ENCODE measurements at regions not wholly inside any gene's neighbourhood (a gene's known extent, or its start where the extent isn't known, plus 50 kb on each side); places are given as distances from the start of the nearest gene placed in this dataset.
A peak's percentile ranks its signal among the peaks of the same experiment; 100 is the strongest.

- no peak for DNase-seq
Observed at GRCh38 chrX:38887222-38887621, 86.0 kb downstream of the MID1IP1 start.

- no peak for DNase-seq
Observed at GRCh38 chrX:38890326-38890725, 89.1 kb downstream of the MID1IP1 start.

- DNase-seq, result no peak
Observed at GRCh38 chrX:38890963-38891362, 89.7 kb downstream of the MID1IP1 start.

- no peak for DNase-seq
Observed at GRCh38 chrX:38891641-38892413, 90.6 kb downstream of the MID1IP1 start.

- DNase-seq, result no peak
Observed at GRCh38 chrX:38893441-38893840, 92.2 kb downstream of the MID1IP1 start.

GRCh38 chrX:38895775-38896174 lies 94.5 kb downstream of the MID1IP1 start:
- DNase-seq, result no peak

GRCh38 chrX:38896724-38897298 lies 95.6 kb downstream of the MID1IP1 start:
- DNase-seq, result no peak

- no peak for DNase-seq
Observed at GRCh38 chrX:38898261-38898660, 97.0 kb downstream of the MID1IP1 start.

- no peak for DNase-seq
Observed at GRCh38 chrX:38899650-38900049, 98.4 kb downstream of the MID1IP1 start.

GRCh38 chrX:38900719-38901118 lies 99.5 kb downstream of the MID1IP1 start:
- no peak for DNase-seq

GRCh38 chrX:38902972-38903492 lies 101.8 kb downstream of the MID1IP1 start:
- DNase-seq, result no peak

- no peak for DNase-seq
Observed at GRCh38 chrX:38916801-38917200, 115.5 kb downstream of the MID1IP1 start.

- DNase-seq, result no peak
Observed at GRCh38 chrX:38917954-38918353, 116.7 kb downstream of the MID1IP1 start.

GRCh38 chrX:38919202-38919601 lies 117.9 kb downstream of the MID1IP1 start:
- no peak for DNase-seq

GRCh38 chrX:38919853-38920528 lies 118.7 kb downstream of the MID1IP1 start:
- no peak for DNase-seq

- DNase-seq, result no peak
Observed at GRCh38 chrX:38923451-38923969, 122.3 kb downstream of the MID1IP1 start.

- no peak for DNase-seq
Observed at GRCh38 chrX:38927592-38927991, 126.3 kb downstream of the MID1IP1 start.

GRCh38 chrX:38929966-38930421 lies 128.7 kb downstream of the MID1IP1 start:
- DNase-seq, result peak in 2 of 51 donors; percentile 0

GRCh38 chrX:38930474-38930873 lies 129.2 kb downstream of the MID1IP1 start:
- no peak for DNase-seq

GRCh38 chrX:38935561-38935960 lies 134.3 kb downstream of the MID1IP1 start:
- DNase-seq, result no peak

GRCh38 chrX:38937400-38937799 lies 136.1 kb downstream of the MID1IP1 start:
- DNase-seq, result no peak

GRCh38 chrX:38937926-38938325 lies 136.7 kb downstream of the MID1IP1 start:
- no peak for DNase-seq
